Psoas muscle (tissue), 7 donors: ENCODE measurements at regions not wholly inside any gene's neighbourhood (a gene's known extent, or its start where the extent isn't known, plus 50 kb on each side); places are given as distances from the start of the nearest gene placed in this dataset.

ENCODE experiments used
- ATAC-seq, 4 donors: fragments of 200-7000 bp; cut with Tn5 transposase; one replicate each; pipeline ENCODE4 v1.9.1; 2020; ENCODE audit warnings: moderate library complexity in 3 of 4, mild to moderate bottlenecking in 2 of 4
- DNase-seq, 2 donors: peaks; one replicate each; pipeline ENCODE4 v3.0.0-alpha.2; 2020
- H3K27ac ChIP-seq: fragments of 200-600 bp; one replicate; pipeline ENCODE4 v1.8.0; 2022
- H3K27me3 ChIP-seq, 3 donors: fragments of 200-600 bp in 1 of 3; one replicate each; pipeline versions ENCODE4 v1.6.1 to v1.8.0; 2013 to 2022; ENCODE audit warnings: low read length in 2 of 3, mild to moderate bottlenecking in 2 of 3, moderate library complexity in 1 of 3; ENCODE audit not compliant: insufficient read depth in 3 of 3
- H3K36me3 ChIP-seq, 2 donors: fragments of 200-600 bp in 1 of 2; one replicate each; pipeline versions ENCODE4 v1.6.1 to v1.8.0; 2013 to 2022; ENCODE audit warnings: low read depth in 1 of 2, mild to moderate bottlenecking in 1 of 2, moderate library complexity in 1 of 2; ENCODE audit not compliant: insufficient read depth in 1 of 2
- H3K4me1 ChIP-seq: fragments of 200-600 bp; one replicate; pipeline ENCODE4 v1.8.0; 2022
- H3K4me3 ChIP-seq: fragments of 200-600 bp; one replicate; pipeline ENCODE4 v1.8.0; 2022; ENCODE audit warnings: mild to moderate bottlenecking
- H3K9me3 ChIP-seq: fragments of 200-600 bp; one replicate; pipeline ENCODE4 v1.8.0; 2022
- CTCF ChIP-seq: fragments of 200-600 bp; IDR thresholded peaks from one replicate; pipeline ENCODE4 v1.8.0; 2022; ENCODE audit warnings: antibody characterized with exemption
- WGBS, 3 donors: extraction: QIAGEN DNeasy Blood & Tissue Kit; methylation state at CpG; one replicate each; pipeline versions ENCODE4 v1.1.6 to v1.1.7; 2013; 5-methylcytosine and 5-hydroxymethylcytosine counted together
- intact Hi-C, 2 donors: fragments of 100-400 bp; cut with DNase I; formaldehyde crosslinking; loops; one replicate each; pipeline versions ENCODE4 v1.11.0 to v1.14.2; 2022
- donor health status: healthy with polysubstance abuse.
- donor health status: DM: no; HTN: no; CAD: no; lungs with moderate emphysema.
- donor health status: Bipolar disorder and iron deficiency.
- donor health status: healthy.
- donor health status: DM: yes; HTN: yes; CAD: no.
- donor health status: DM: no; HTN: no; CAD: no.
- donor health status: DM: yes; HTN: yes; CAD: no.

- DNase-seq (no peak), ATAC-seq (no peak)
- Histone ChIP-seq H3K4me1 (no peaks in the 10 kb centered on the region), H3K36me3 (no peaks in the 10 kb centered on the region), H3K9me3 (no peaks in the 10 kb centered on the region), H3K4me3 (no peak overlapping the region), H3K27ac (no peak overlapping the region), H3K27me3 (no peaks in the 10 kb centered on the region)
- 39 to 42% (median 42%) methylated on average over 3 of the region's 3 CpGs for WGBS, 3 donors
- TF ChIP-seq CTCF, result no peak
- intact Hi-C loops, result no loop called here
Measured at GRCh38 chr10:120131183-120131582, 238.7 kb downstream of the SEC23IP start.

GRCh38 chr10:120132811-120133210, 240.3 kb downstream of the SEC23IP start:
- WGBS, 3 donors, result 71 to 79% (median 73%) methylated on average over 5 of the region's 5 CpGs
- intact Hi-C loops, result no loop called here
- no peaks in the 10 kb centered on the region for H3K36me3 ChIP-seq
- DNase-seq, result no peak
- H3K9me3 ChIP-seq, result no peaks in the 10 kb centered on the region
- no peak overlapping the region for H3K27ac ChIP-seq
- no peaks in the 10 kb centered on the region for H3K4me1 ChIP-seq
- TF ChIP-seq CTCF, result no peak
- no peaks in the 10 kb centered on the region for H3K27me3 ChIP-seq
- no peak overlapping the region for H3K4me3 ChIP-seq
- no peak for ATAC-seq

- Histone ChIP-seq H3K27ac (no peak overlapping the region), H3K9me3 (no peaks in the 10 kb centered on the region), H3K27me3 (no peaks in the 10 kb centered on the region), H3K36me3 (no peaks in the 10 kb centered on the region), H3K4me1 (no peaks in the 10 kb centered on the region), H3K4me3 (no peak overlapping the region)
- no peak for TF ChIP-seq CTCF
- WGBS, 3 donors, result 77 to 85% (median 84%) methylated on average over 3 of the region's 3 CpGs
- ATAC-seq, result no peak
- intact Hi-C loops, result no loop called here
- DNase-seq, result no peak
Measured at GRCh38 chr10:120138689-120139088, 246.2 kb downstream of the SEC23IP start.

- no peak overlapping the region for H3K4me3 ChIP-seq
- intact Hi-C loops, result no loop called here
- ATAC-seq, result no peak
- no peaks in the 10 kb centered on the region for H3K4me1 ChIP-seq
- H3K27ac ChIP-seq, result no peak overlapping the region
- no peaks in the 10 kb centered on the region for H3K27me3 ChIP-seq
- H3K9me3 ChIP-seq, result no peaks in the 10 kb centered on the region
- DNase-seq, result no peak
- no peaks in the 10 kb centered on the region for H3K36me3 ChIP-seq
- WGBS, 3 donors, result 51 to 59% (median 55%) methylated on average over 5 of the region's 5 CpGs
- no peak for TF ChIP-seq CTCF
Measured at GRCh38 chr10:120145107-120145506, 252.6 kb downstream of the SEC23IP start.

GRCh38 chr10:120156614-120157274, 264.2 kb downstream of the SEC23IP start:
- H3K27ac ChIP-seq, result no peak overlapping the region
- H3K27me3 ChIP-seq, result no peaks in the 10 kb centered on the region
- 46 to 51% (median 46%) methylated on average over 5 of the region's 5 CpGs for WGBS, 3 donors
- H3K9me3 ChIP-seq, result no peaks in the 10 kb centered on the region
- intact Hi-C loops, result no loop called here
- DNase-seq (no peak), ATAC-seq (no peak)
- no peaks in the 10 kb centered on the region for H3K4me1 ChIP-seq
- H3K36me3 ChIP-seq, result no peaks in the 10 kb centered on the region
- H3K4me3 ChIP-seq, result no peak overlapping the region
- no peak for TF ChIP-seq CTCF
